Loucy (cell line): ENCODE measurements at regions not wholly inside any gene's neighbourhood (a gene's known extent, or its start where the extent isn't known, plus 50 kb on each side); places are given as distances from the start of the nearest gene placed in this dataset.

Source experiments
- H2AFZ ChIP-seq: fragments of 200-600 bp; sonication (generic); 2 replicates; pipeline ENCODE4 v1.6.0; 2016; ENCODE audit warnings: antibody characterized with exemption, mild to moderate bottlenecking, low read length, moderate library complexity
- H3F3A ChIP-seq: fragments of 200-600 bp; 2 replicates; pipeline ENCODE4 v1.6.0; 2016; ENCODE audit warnings: antibody characterized with exemption, low read depth, mild to moderate bottlenecking
- H3K27me3 ChIP-seq: fragments of 200-600 bp; sonication (generic); 2 replicates; pipeline ENCODE4 v1.6.1; 2014; ENCODE audit warnings: low read length, mild to moderate bottlenecking; ENCODE audit not compliant: insufficient read depth, poor library complexity, severe bottlenecking
- H3K36me3 ChIP-seq: fragments of 200-600 bp; sonication (generic); 2 replicates; pipeline ENCODE4 v1.6.1; 2016; ENCODE audit warnings: low read length; ENCODE audit not compliant: insufficient read depth
- H3K4me1 ChIP-seq: fragments of 200-600 bp; sonication (generic); 2 replicates; pipeline ENCODE4 v1.5.1; 2014; ENCODE audit warnings: low read length, mild to moderate bottlenecking; ENCODE audit not compliant: insufficient read depth, poor library complexity, severe bottlenecking
- H3K4me2 ChIP-seq: fragments of 200-600 bp; sonication (generic); 2 replicates; pipeline ENCODE4 v1.6.0; 2014; ENCODE audit warnings: antibody characterized with exemption, low read length, low read depth, mild to moderate bottlenecking; ENCODE audit not compliant: poor library complexity, severe bottlenecking
- H3K4me3 ChIP-seq: fragments of 200-600 bp; sonication (generic); 2 replicates; pipeline ENCODE4 v1.5.1; 2014; ENCODE audit warnings: low read length, mild to moderate bottlenecking, mixed read lengths; ENCODE audit not compliant: poor library complexity, severe bottlenecking
- H3K79me2 ChIP-seq: fragments of 200-600 bp; sonication (generic); 2 replicates; pipeline ENCODE4 v1.6.1; 2014; ENCODE audit warnings: low read length; ENCODE audit not compliant: insufficient read depth
- H3K9ac ChIP-seq: fragments of 200-600 bp; sonication (generic); 2 replicates; pipeline ENCODE4 v1.6.0; 2014; ENCODE audit warnings: mild to moderate bottlenecking, low read depth, low read length, moderate library complexity; ENCODE audit not compliant: poor library complexity, severe bottlenecking
- H3K9me2 ChIP-seq: fragments of 200-600 bp; sonication (generic); replicated peaks from 2 replicates; pipeline ENCODE4 v1.6.1; 2016; ENCODE audit warnings: low read depth, low read length, mixed read lengths
- H3K9me3 ChIP-seq: fragments of 200-600 bp; sonication (generic); 2 replicates; pipeline ENCODE4 v1.6.1; 2014; ENCODE audit warnings: mild to moderate bottlenecking, antibody characterized with exemption, low read length, low read depth; ENCODE audit not compliant: insufficient read depth
- H4K20me1 ChIP-seq: fragments of 200-600 bp; sonication (generic); 2 replicates; pipeline ENCODE4 v1.6.0; 2014; ENCODE audit warnings: antibody characterized with exemption, low read length, mild to moderate bottlenecking; ENCODE audit not compliant: insufficient read depth, poor library complexity, severe bottlenecking
- EZH2phosphoT487 ChIP-seq: fragments of 200-600 bp; IDR thresholded peaks from 2 replicates; pipeline ENCODE4 v1.6.1; 2018; ENCODE audit warnings: antibody characterized with exemption, mild to moderate bottlenecking, moderate library complexity, borderline replicate concordance
- TF ChIP-seq, protein P1 (sequence below): fragments of 200-600 bp; sonication (generic); conservative IDR thresholded peaks from 2 replicates; pipeline ENCODE4 v1.5.1; 2014; ENCODE audit warnings: mild to moderate bottlenecking, antibody characterized with exemption, low read length

DNA sequence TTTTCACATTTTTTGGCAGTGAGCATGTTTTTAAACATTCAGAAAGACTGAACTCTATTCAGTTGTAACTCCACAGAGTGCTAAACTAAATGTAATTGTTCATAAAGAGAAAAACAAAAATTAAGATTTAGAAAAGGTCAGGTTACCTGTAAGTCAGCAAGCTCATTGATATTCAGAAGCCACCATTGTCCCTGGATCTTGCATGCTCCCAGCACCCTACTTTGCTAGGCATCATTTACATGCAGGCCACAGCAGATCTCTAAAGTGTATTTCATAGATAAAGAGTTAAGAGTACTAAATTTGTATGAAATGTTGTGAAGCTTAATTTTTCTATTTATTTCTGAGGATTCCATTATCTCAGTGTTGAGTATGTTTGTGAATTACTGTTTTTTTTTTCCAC is 64.8 kb upstream of the CDH19 start:
- Histone ChIP-seq H3K9me2 (no peaks in the 10 kb centered on the region), H2AFZ (no peak overlapping the region), H3K9me3 (no peaks in the 10 kb centered on the region), H3F3A (no peaks in the 10 kb centered on the region), H3K4me2 (no peak overlapping the region), H3K79me2 (no peaks in the 10 kb centered on the region), H4K20me1 (no peaks in the 10 kb centered on the region), H3K9ac (no peak overlapping the region), H3K27me3 (no peaks in the 10 kb centered on the region), H3K4me3 (no peak overlapping the region), H3K4me1 (no peaks in the 10 kb centered on the region), H3K36me3 (no peaks in the 10 kb centered on the region)
- TF ChIP-seq EZH2phosphoT487, result no peak
- TF ChIP-seq, protein P1, sequence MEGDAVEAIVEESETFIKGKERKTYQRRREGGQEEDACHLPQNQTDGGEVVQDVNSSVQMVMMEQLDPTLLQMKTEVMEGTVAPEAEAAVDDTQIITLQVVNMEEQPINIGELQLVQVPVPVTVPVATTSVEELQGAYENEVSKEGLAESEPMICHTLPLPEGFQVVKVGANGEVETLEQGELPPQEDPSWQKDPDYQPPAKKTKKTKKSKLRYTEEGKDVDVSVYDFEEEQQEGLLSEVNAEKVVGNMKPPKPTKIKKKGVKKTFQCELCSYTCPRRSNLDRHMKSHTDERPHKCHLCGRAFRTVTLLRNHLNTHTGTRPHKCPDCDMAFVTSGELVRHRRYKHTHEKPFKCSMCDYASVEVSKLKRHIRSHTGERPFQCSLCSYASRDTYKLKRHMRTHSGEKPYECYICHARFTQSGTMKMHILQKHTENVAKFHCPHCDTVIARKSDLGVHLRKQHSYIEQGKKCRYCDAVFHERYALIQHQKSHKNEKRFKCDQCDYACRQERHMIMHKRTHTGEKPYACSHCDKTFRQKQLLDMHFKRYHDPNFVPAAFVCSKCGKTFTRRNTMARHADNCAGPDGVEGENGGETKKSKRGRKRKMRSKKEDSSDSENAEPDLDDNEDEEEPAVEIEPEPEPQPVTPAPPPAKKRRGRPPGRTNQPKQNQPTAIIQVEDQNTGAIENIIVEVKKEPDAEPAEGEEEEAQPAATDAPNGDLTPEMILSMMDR, result no peak

- Histone ChIP-seq H3K9me3 (no peaks in the 10 kb centered on the region), H3F3A (no peaks in the 10 kb centered on the region), H3K79me2 (no peaks in the 10 kb centered on the region), H4K20me1 (no peaks in the 10 kb centered on the region), H3K9ac (no peak overlapping the region), H3K4me1 (no peaks in the 10 kb centered on the region), H3K9me2 (no peaks in the 10 kb centered on the region), H3K4me3 (no peak overlapping the region), H3K4me2 (no peak overlapping the region), H3K36me3 (no peaks in the 10 kb centered on the region), H2AFZ (no peak overlapping the region), H3K27me3 (no peaks in the 10 kb centered on the region)
- TF ChIP-seq, protein P1, result no peak
- TF ChIP-seq EZH2phosphoT487, result no peak
These were observed 58.7 kb upstream of the CDH19 start for GRCh38 chr18:66662632-66663031.

DNA sequence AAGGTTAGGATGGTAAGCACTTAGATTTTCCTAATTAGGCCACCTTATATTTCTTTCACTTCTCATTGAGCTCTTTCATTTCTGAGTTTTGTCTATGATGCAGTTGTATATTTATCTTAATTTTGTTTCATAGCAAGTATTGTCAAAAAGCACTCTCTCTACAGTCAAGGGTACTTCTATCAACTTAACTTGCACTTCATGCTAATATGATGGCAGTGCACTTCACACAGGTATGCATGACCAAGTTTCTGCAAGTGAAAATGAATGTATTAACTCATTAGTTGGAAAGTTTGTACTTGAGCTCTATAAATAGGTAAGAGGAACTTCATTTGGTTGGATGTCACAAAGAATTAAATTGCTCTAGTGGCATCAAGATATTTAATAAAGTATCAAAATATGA is 51.5 kb upstream of the CDH19 start:
- Histone ChIP-seq H2AFZ (no peak overlapping the region), H3K27me3 (no peaks in the 10 kb centered on the region), H3K9me2 (no peaks in the 10 kb centered on the region), H3K79me2 (no peaks in the 10 kb centered on the region), H3K4me3 (no peak overlapping the region), H3K36me3 (no peaks in the 10 kb centered on the region), H4K20me1 (no peaks in the 10 kb centered on the region), H3K9me3 (no peaks in the 10 kb centered on the region), H3K4me1 (no peaks in the 10 kb centered on the region), H3K4me2 (no peak overlapping the region), H3K9ac (no peak overlapping the region), H3F3A (no peaks in the 10 kb centered on the region)
- TF ChIP-seq, protein P1, result no peak
- no peak for TF ChIP-seq EZH2phosphoT487
